IPS-18a (cell line): ENCODE measurements at regions not wholly inside any gene's neighbourhood (a gene's known extent, or its start where the extent isn't known, plus 50 kb on each side); places are given as distances from the start of the nearest gene placed in this dataset.

Experiments
- H3K27ac ChIP-seq: one replicate; pipeline ENCODE4 v1.5.1; 2013; ENCODE audit warnings: low read length
- H3K27me3 ChIP-seq: one replicate; pipeline ENCODE4 v1.6.1; 2013; ENCODE audit warnings: mild to moderate bottlenecking, low read length; ENCODE audit not compliant: control insufficient read depth, insufficient read depth
- H3K36me3 ChIP-seq: one replicate; pipeline ENCODE4 v1.6.1; 2013; ENCODE audit warnings: low read depth, low read length; ENCODE audit not compliant: control insufficient read depth
- H3K4me1 ChIP-seq: one replicate; pipeline ENCODE4 v1.6.1; 2013; ENCODE audit warnings: low read depth, low read length; ENCODE audit not compliant: control insufficient read depth
- H3K4me3 ChIP-seq: one replicate; pipeline ENCODE4 v1.5.1; 2013; ENCODE audit warnings: low read length
- H3K9ac ChIP-seq: one replicate; pipeline ENCODE4 v1.6.1; 2013; ENCODE audit warnings: mild to moderate bottlenecking, low read length, moderate library complexity
- H3K9me3 ChIP-seq: one replicate; pipeline ENCODE4 v1.6.1; 2013; ENCODE audit warnings: low read depth, low read length; ENCODE audit not compliant: control insufficient read depth

GRCh38 chr12:5257763-5258495, 174.0 kb upstream of the NTF3 start:
- Histone ChIP-seq H3K4me1 (peaks cover 22% of the 10 kb centered on the region), H3K9ac (no peak overlapping the region), H3K27me3 (no peaks in the 10 kb centered on the region), H3K36me3 (no peaks in the 10 kb centered on the region), H3K4me3 (no peak overlapping the region), H3K9me3 (no peaks in the 10 kb centered on the region), H3K27ac (no peak overlapping the region)

- Histone ChIP-seq H3K4me1 (peaks cover 22% of the 10 kb centered on the region), H3K4me3 (no peak overlapping the region), H3K27me3 (no peaks in the 10 kb centered on the region), H3K27ac (no peak overlapping the region), H3K36me3 (no peaks in the 10 kb centered on the region), H3K9me3 (no peaks in the 10 kb centered on the region), H3K9ac (no peak overlapping the region)
These were observed 173.4 kb upstream of the NTF3 start for GRCh38 chr12:5258498-5258897.

GRCh38 chr12:5258926-5259325, 173.0 kb upstream of the NTF3 start:
- Histone ChIP-seq H3K27ac (no peak overlapping the region), H3K4me3 (no peak overlapping the region), H3K9me3 (no peaks in the 10 kb centered on the region), H3K4me1 (peaks cover 22% of the 10 kb centered on the region), H3K27me3 (no peaks in the 10 kb centered on the region), H3K36me3 (no peaks in the 10 kb centered on the region), H3K9ac (no peak overlapping the region)

GRCh38 chr12:5259523-5259922, 172.4 kb upstream of the NTF3 start:
- Histone ChIP-seq H3K27me3 (no peaks in the 10 kb centered on the region), H3K4me3 (no peak overlapping the region), H3K27ac (no peak overlapping the region), H3K9ac (no peak overlapping the region), H3K36me3 (no peaks in the 10 kb centered on the region), H3K9me3 (no peaks in the 10 kb centered on the region), H3K4me1 (peaks cover 19% of the 10 kb centered on the region)

GRCh38 chr12:5260086-5260485, 171.8 kb upstream of the NTF3 start:
- H3K9ac ChIP-seq: no peak overlapping the region
- H3K36me3 ChIP-seq: no peaks in the 10 kb centered on the region
- peaks cover 19% of the 10 kb centered on the region for H3K4me1 ChIP-seq
- H3K27me3 ChIP-seq: no peaks in the 10 kb centered on the region
- H3K4me3 ChIP-seq: no peak overlapping the region
- no peak overlapping the region for H3K27ac ChIP-seq
- H3K9me3 ChIP-seq: no peaks in the 10 kb centered on the region

GRCh38 chr12:5260591-5261086, 171.3 kb upstream of the NTF3 start:
- H3K4me3 ChIP-seq: no peak overlapping the region

GRCh38 chr12:5262450-5262849, 169.5 kb upstream of the NTF3 start:
- no peak overlapping the region for H3K9ac ChIP-seq
- no peaks in the 10 kb centered on the region for H3K27me3 ChIP-seq
- no peak overlapping the region for H3K4me3 ChIP-seq
- no peaks in the 10 kb centered on the region for H3K9me3 ChIP-seq
- no peak overlapping the region for H3K27ac ChIP-seq
- no peaks in the 10 kb centered on the region for H3K36me3 ChIP-seq
- peaks cover 19% of the 10 kb centered on the region for H3K4me1 ChIP-seq

More at GRCh38 chr12:5260591-5261086, 171.3 kb upstream of the NTF3 start:
- H3K9me3 ChIP-seq: no peaks in the 10 kb centered on the region
- no peak overlapping the region for H3K9ac ChIP-seq
- H3K27me3 ChIP-seq: no peaks in the 10 kb centered on the region
- H3K4me1 ChIP-seq: peaks cover 19% of the 10 kb centered on the region
- no peak overlapping the region for H3K27ac ChIP-seq
- H3K36me3 ChIP-seq: no peaks in the 10 kb centered on the region

- no peaks in the 10 kb centered on the region for H3K27me3 ChIP-seq
- H3K4me1 ChIP-seq: peaks cover 18% of the 10 kb centered on the region
- no peak overlapping the region for H3K27ac ChIP-seq
These were observed 169.0 kb upstream of the NTF3 start for GRCh38 chr12:5262885-5263284.

GRCh38 chr12:5264006-5264405, 167.9 kb upstream of the NTF3 start:
- H3K27ac ChIP-seq: no peak overlapping the region
- H3K36me3 ChIP-seq: no peaks in the 10 kb centered on the region
- no peaks in the 10 kb centered on the region for H3K9me3 ChIP-seq
- no peak overlapping the region for H3K9ac ChIP-seq
- no peaks in the 10 kb centered on the region for H3K27me3 ChIP-seq
- H3K4me1 ChIP-seq: peaks cover 13% of the 10 kb centered on the region
- no peak overlapping the region for H3K4me3 ChIP-seq

More at GRCh38 chr12:5262885-5263284, 169.0 kb upstream of the NTF3 start:
- H3K4me3 ChIP-seq: no peak overlapping the region
- H3K36me3 ChIP-seq: no peaks in the 10 kb centered on the region
- H3K9ac ChIP-seq: no peak overlapping the region
- H3K9me3 ChIP-seq: no peaks in the 10 kb centered on the region

- H3K4me1 ChIP-seq: peaks cover 6% of the 10 kb centered on the region
These were observed 164.1 kb upstream of the NTF3 start for GRCh38 chr12:5267603-5268423.

GRCh38 chr12:5268424-5269210, 163.3 kb upstream of the NTF3 start:
- Histone ChIP-seq H3K27ac (no peak overlapping the region), H3K27me3 (no peaks in the 10 kb centered on the region), H3K36me3 (no peaks in the 10 kb centered on the region), H3K4me3 (no peak overlapping the region), H3K4me1 (peaks cover 6% of the 10 kb centered on the region), H3K9me3 (no peaks in the 10 kb centered on the region), H3K9ac (no peak overlapping the region)

More at GRCh38 chr12:5267603-5268423, 164.1 kb upstream of the NTF3 start:
- Histone ChIP-seq H3K36me3 (no peaks in the 10 kb centered on the region), H3K27me3 (no peaks in the 10 kb centered on the region), H3K9ac (no peak overlapping the region), H3K4me3 (no peak overlapping the region), H3K27ac (no peak overlapping the region), H3K9me3 (no peaks in the 10 kb centered on the region)
